Neuronal stem cell (in vitro differentiated cells): ENCODE measurements at regions not wholly inside any gene's neighbourhood (a gene's known extent, or its start where the extent isn't known, plus 50 kb on each side); places are given as distances from the start of the nearest gene placed in this dataset.

Experiments
- DNase-seq: peaks from one replicate; pipeline ENCODE4 v3.0.0-alpha.2; 2013; ENCODE audit warnings: low spot score
- H2AFZ ChIP-seq: one replicate; pipeline ENCODE4 v1.6.1; 2013; ENCODE audit warnings: mild to moderate bottlenecking, low read length, inconsistent platforms
- H2AK5ac ChIP-seq: 2 replicates; pipeline ENCODE4 v1.6.1; 2013; ENCODE audit warnings: low read depth, mild to moderate bottlenecking, inconsistent platforms, low read length, moderate library complexity, mixed read lengths
- H2BK120ac ChIP-seq: 2 replicates; pipeline ENCODE4 v1.6.1; 2013; ENCODE audit warnings: low read depth, mild to moderate bottlenecking, inconsistent platforms, low read length, moderate library complexity, mixed read lengths
- H2BK12ac ChIP-seq: one replicate; pipeline ENCODE4 v1.6.1; 2013; ENCODE audit warnings: low read length, inconsistent platforms
- H2BK15ac ChIP-seq: 2 replicates; pipeline ENCODE4 v1.6.1; 2013; ENCODE audit warnings: mild to moderate bottlenecking, low read length, inconsistent platforms, mixed read lengths
- H2BK5ac ChIP-seq: one replicate; pipeline ENCODE4 v1.6.1; 2013; ENCODE audit warnings: inconsistent platforms, mild to moderate bottlenecking, low read length, moderate library complexity
- H3K14ac ChIP-seq: one replicate; pipeline ENCODE4 v1.6.1; 2013; ENCODE audit warnings: low read length, inconsistent platforms
- H3K18ac ChIP-seq: 2 replicates; pipeline ENCODE4 v1.6.1; 2013; ENCODE audit warnings: low read length, inconsistent platforms
- H3K23ac ChIP-seq: 2 replicates; pipeline ENCODE4 v1.6.1; 2013; ENCODE audit warnings: low read depth, mild to moderate bottlenecking, mixed read lengths, low read length, inconsistent platforms; ENCODE audit not compliant: poor library complexity
- H3K27ac ChIP-seq: replicated peaks from 3 replicates; pipeline ENCODE4 v1.5.1; 2013; ENCODE audit warnings: low read length, inconsistent platforms
- H3K27me3 ChIP-seq, 3 experiments: 2 replicates each; pipeline ENCODE4 v1.6.1; 2013; ENCODE audit warnings: low read length in 3 of 3, mild to moderate bottlenecking in 2 of 3, inconsistent platforms in 1 of 3, low read depth in 1 of 3, mixed read lengths in 1 of 3, moderate library complexity in 1 of 3; ENCODE audit not compliant: control insufficient read depth in 3 of 3, insufficient read depth in 3 of 3
- H3K36me3 ChIP-seq, 2 donors: replicated peaks in 1 of 2; 2 replicates each; pipeline ENCODE4 v1.6.1; 2013; ENCODE audit warnings: low read length in 2 of 2; ENCODE audit not compliant: control insufficient read depth in 2 of 2, insufficient read depth in 2 of 2
- H3K4ac ChIP-seq: 2 replicates; pipeline ENCODE4 v1.6.1; 2013; ENCODE audit warnings: inconsistent platforms, mild to moderate bottlenecking, low read length, moderate library complexity
- H3K4me1 ChIP-seq, 2 donors: 1 replicate in 1 of 2; 2 replicates in 1 of 2; pipeline ENCODE4 v1.6.1; 2013; ENCODE audit warnings: low read length in 2 of 2, low read depth in 1 of 2; ENCODE audit not compliant: control insufficient read depth in 2 of 2, insufficient read depth in 1 of 2
- H3K4me2 ChIP-seq: one replicate; pipeline ENCODE4 v1.6.1; 2013; ENCODE audit warnings: mild to moderate bottlenecking, low read length, inconsistent platforms; ENCODE audit not compliant: insufficient read depth, poor library complexity, severe bottlenecking
- H3K4me3 ChIP-seq, 2 donors: 2 replicates each; pipeline ENCODE4 v1.5.1; 2013; ENCODE audit warnings: low read length in 2 of 2, mild to moderate bottlenecking in 2 of 2, inconsistent platforms in 1 of 2, moderate library complexity in 1 of 2
- H3K79me1 ChIP-seq: one replicate; pipeline ENCODE4 v1.6.1; 2013; ENCODE audit warnings: low read depth, mild to moderate bottlenecking, inconsistent platforms, low read length, moderate library complexity
- H3K9ac ChIP-seq: one replicate; pipeline ENCODE4 v1.6.1; 2013; ENCODE audit warnings: mild to moderate bottlenecking, low read depth, low read length, inconsistent platforms; ENCODE audit not compliant: poor library complexity
- H3K9me3 ChIP-seq, 2 donors: replicated peaks in 1 of 2; 2 replicates each; pipeline versions ENCODE3 to v1.6.1; 2013; ENCODE audit warnings: low read length in 2 of 2, mild to moderate bottlenecking in 2 of 2, inconsistent platforms in 1 of 2, low read depth in 1 of 2, mixed read lengths in 1 of 2, moderate library complexity in 1 of 2; ENCODE audit not compliant: control insufficient read depth in 2 of 2, insufficient read depth in 1 of 2
- H4K8ac ChIP-seq: one replicate; pipeline ENCODE4 v1.6.1; 2013; ENCODE audit warnings: low read depth, mild to moderate bottlenecking, inconsistent platforms, low read length, moderate library complexity
- H4K91ac ChIP-seq: one replicate; pipeline ENCODE4 v1.6.1; 2013; ENCODE audit warnings: low read length, low read depth, mild to moderate bottlenecking, inconsistent platforms; ENCODE audit not compliant: poor library complexity
- WGBS, 2 donors: extraction: QIAGEN DNeasy Blood & Tissue Kit; methylation state at CpG; one replicate each; pipeline ENCODE4 v1.1.7; 2013; ENCODE audit warnings: missing lambda C conversion rate in 2 of 2, mixed read lengths in 1 of 2; ENCODE audit not compliant: insufficient read length in 2 of 2, insufficient replicate concordance in 1 of 2; ENCODE audit errors: extremely low coverage in 2 of 2; 5-methylcytosine and 5-hydroxymethylcytosine counted together

DNA sequence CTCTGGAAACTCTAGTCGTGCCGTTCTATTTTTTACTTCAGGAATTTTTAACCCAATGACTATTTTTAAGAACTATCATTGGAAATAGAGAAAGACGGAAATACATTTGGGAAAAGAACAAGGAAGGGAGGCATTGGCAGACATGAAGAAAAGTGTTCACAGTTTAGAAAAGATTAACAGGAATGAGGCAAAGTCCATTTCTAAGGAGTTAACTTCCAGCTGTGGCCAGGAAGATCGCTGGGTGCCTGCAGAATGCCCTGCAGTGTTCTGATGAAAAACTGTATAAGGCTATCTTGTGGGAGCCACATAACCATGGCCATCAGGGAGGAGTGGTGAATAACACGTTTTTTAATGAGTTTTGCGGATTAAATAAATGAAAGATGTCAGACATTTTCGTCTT lies 150.6 kb upstream of the VCX3A start:
- no peak for DNase-seq
- Histone ChIP-seq H3K9ac (no peak overlapping the region), H3K27ac (no peak overlapping the region), H2BK15ac (no peak overlapping the region), H2BK12ac (no peak overlapping the region), H4K91ac (no peak overlapping the region), H3K79me1 (no peaks in the 10 kb centered on the region), H3K18ac (no peak overlapping the region), H3K23ac (no peak overlapping the region), H3K9me3 (no peaks in the 10 kb centered on the region), H3K4me3 (no peak overlapping the region), H2AK5ac (no peak overlapping the region), H3K14ac (no peak overlapping the region), H3K27me3 (no peaks in the 10 kb centered on the region), H3K4me2 (no peak overlapping the region), H2BK5ac (no peak overlapping the region), H3K36me3 (no peaks in the 10 kb centered on the region), H3K4me1 (no peaks in the 10 kb centered on the region), H2BK120ac (no peak overlapping the region), H4K8ac (no peak overlapping the region), H2AFZ (no peak overlapping the region), H3K4ac (no peak overlapping the region)
- no CpG with 5 or more reads among the region's 7 CpGs for WGBS, 2 donors

- H3K23ac ChIP-seq = no peak overlapping the region
- no CpG with 5 or more reads among the region's 7 CpGs for WGBS, 2 donors
Observed at GRCh38 chrX:6683353-6683752, 148.4 kb upstream of the VCX3A start.

GRCh38 chrX:6681521-6682145 lies 146.7 kb upstream of the VCX3A start:
- no peaks in the 10 kb centered on the region for H3K79me1 ChIP-seq
- H3K9me3 ChIP-seq = no peaks in the 10 kb centered on the region
- no peak overlapping the region for H3K27ac ChIP-seq
- H2AK5ac ChIP-seq = no peak overlapping the region
- H2BK12ac ChIP-seq = no peak overlapping the region
- no peak overlapping the region for H3K9ac ChIP-seq
- no peaks in the 10 kb centered on the region for H3K4me1 ChIP-seq
- H4K8ac ChIP-seq = no peak overlapping the region
- no peak overlapping the region for H4K91ac ChIP-seq
- H3K23ac ChIP-seq = no peak overlapping the region
- no peak overlapping the region for H3K14ac ChIP-seq
- no peaks in the 10 kb centered on the region for H3K27me3 ChIP-seq
- no peak overlapping the region for H3K18ac ChIP-seq
- no peak overlapping the region for H3K4ac ChIP-seq
- no peak overlapping the region for H2BK15ac ChIP-seq
- no peaks in the 10 kb centered on the region for H3K36me3 ChIP-seq
- no peak overlapping the region for H2BK5ac ChIP-seq
- DNase-seq = no peak
- no peak overlapping the region for H3K4me3 ChIP-seq
- no peak overlapping the region for H2BK120ac ChIP-seq
- WGBS, 2 donors = no CpG with 5 or more reads among the region's 7 CpGs
- no peak overlapping the region for H3K4me2 ChIP-seq
- H2AFZ ChIP-seq = no peak overlapping the region

More at GRCh38 chrX:6683353-6683752, 148.4 kb upstream of the VCX3A start:
- no peak overlapping the region for H4K91ac ChIP-seq
- no peaks in the 10 kb centered on the region for H3K4me1 ChIP-seq
- H3K9me3 ChIP-seq = no peaks in the 10 kb centered on the region
- no peak overlapping the region for H2BK15ac ChIP-seq
- no peak overlapping the region for H2BK12ac ChIP-seq
- no peak overlapping the region for H2AFZ ChIP-seq
- H2AK5ac ChIP-seq = no peak overlapping the region
- H2BK5ac ChIP-seq = no peak overlapping the region
- no peak overlapping the region for H3K9ac ChIP-seq
- no peak for DNase-seq
- no peak overlapping the region for H3K4me3 ChIP-seq
- no peak overlapping the region for H3K18ac ChIP-seq
- no peak overlapping the region for H3K14ac ChIP-seq
- H3K27ac ChIP-seq = no peak overlapping the region
- H3K36me3 ChIP-seq = no peaks in the 10 kb centered on the region
- H2BK120ac ChIP-seq = no peak overlapping the region
- no peaks in the 10 kb centered on the region for H3K27me3 ChIP-seq
- H3K79me1 ChIP-seq = no peaks in the 10 kb centered on the region
- no peak overlapping the region for H3K4ac ChIP-seq
- no peak overlapping the region for H3K4me2 ChIP-seq
- no peak overlapping the region for H4K8ac ChIP-seq

GRCh38 chrX:6679988-6680387 lies 145.1 kb upstream of the VCX3A start:
- Histone ChIP-seq H3K9ac (no peak overlapping the region), H3K14ac (no peak overlapping the region), H3K27ac (no peak overlapping the region), H2BK15ac (no peak overlapping the region), H3K4me1 (no peaks in the 10 kb centered on the region), H3K23ac (no peak overlapping the region), H3K4me2 (no peak overlapping the region), H2BK5ac (no peak overlapping the region), H3K4ac (no peak overlapping the region), H3K18ac (no peak overlapping the region), H3K4me3 (no peak overlapping the region), H3K79me1 (no peaks in the 10 kb centered on the region), H3K36me3 (no peaks in the 10 kb centered on the region), H2AFZ (no peak overlapping the region), H4K8ac (no peak overlapping the region), H3K27me3 (no peaks in the 10 kb centered on the region), H4K91ac (no peak overlapping the region), H2BK12ac (no peak overlapping the region), H2BK120ac (no peak overlapping the region), H3K9me3 (no peaks in the 10 kb centered on the region), H2AK5ac (no peak overlapping the region)
- WGBS, 2 donors = no CpG with 5 or more reads among the region's 2 CpGs
- DNase-seq = no peak
